HS-5 (cell line): ENCODE measurements at regions not wholly inside any gene's neighbourhood (a gene's known extent, or its start where the extent isn't known, plus 50 kb on each side); places are given as distances from the start of the nearest gene placed in this dataset.
"Not testable (repeated sequence)": the region's sequence is repeated elsewhere in the genome, so short reads cannot be mapped to it uniquely, and the experiment has no call there.

Experiments
- DNase-seq: peaks from one replicate; pipeline ENCODE4 v3.0.0-alpha.2; 2012; ENCODE audit warnings: low read depth

DNA sequence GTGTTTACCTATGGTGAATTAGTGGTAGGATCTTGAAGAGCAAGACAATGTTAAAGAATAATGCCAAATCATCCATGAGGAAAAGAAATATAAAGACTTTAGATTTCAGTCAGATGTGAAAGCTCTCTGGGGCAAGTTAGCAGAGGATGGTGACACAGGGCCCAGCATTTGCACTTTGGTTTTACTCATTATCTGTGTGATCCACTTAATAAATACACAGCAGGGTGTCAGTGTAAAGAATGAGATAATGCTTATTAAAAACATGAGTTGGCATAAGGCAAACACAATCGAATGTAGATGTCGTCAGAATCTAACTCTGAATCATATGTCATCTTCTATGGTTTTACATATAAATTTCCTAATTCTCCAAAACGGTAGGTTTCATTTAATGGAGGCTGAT lies 130.4 kb upstream of the PREP start:
- DNase-seq, result no peak

DNA sequence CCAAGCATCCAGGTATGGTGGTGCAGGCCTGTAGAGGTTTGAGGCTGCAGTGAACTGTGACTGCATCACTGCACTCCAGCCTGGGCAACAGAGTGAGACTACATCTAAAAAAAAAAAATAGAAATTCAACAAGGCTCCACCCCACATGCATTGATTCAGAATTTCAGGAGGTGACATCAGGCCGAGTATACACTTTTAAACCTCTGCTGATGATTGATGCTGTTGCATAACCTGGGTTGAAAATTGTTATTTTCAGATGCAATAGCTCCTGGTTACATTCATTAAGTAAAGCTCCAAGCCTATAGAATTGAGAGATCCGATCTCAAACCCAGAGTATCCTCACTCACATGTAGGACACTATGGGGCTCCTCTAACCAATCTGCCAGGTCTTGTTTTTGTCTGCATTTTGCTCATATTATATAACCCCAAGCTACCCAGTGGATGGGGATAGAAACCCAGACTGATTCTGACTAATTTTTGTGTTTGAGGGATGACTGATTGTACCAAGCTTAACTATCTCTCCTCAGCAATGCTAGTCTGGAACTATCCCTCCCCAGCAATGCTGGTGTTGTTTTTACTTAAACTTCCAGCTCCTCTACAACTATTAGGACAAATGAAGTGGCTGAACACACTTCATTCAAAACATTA lies 123.5 kb upstream of the PREP start:
- no peak for DNase-seq

DNA sequence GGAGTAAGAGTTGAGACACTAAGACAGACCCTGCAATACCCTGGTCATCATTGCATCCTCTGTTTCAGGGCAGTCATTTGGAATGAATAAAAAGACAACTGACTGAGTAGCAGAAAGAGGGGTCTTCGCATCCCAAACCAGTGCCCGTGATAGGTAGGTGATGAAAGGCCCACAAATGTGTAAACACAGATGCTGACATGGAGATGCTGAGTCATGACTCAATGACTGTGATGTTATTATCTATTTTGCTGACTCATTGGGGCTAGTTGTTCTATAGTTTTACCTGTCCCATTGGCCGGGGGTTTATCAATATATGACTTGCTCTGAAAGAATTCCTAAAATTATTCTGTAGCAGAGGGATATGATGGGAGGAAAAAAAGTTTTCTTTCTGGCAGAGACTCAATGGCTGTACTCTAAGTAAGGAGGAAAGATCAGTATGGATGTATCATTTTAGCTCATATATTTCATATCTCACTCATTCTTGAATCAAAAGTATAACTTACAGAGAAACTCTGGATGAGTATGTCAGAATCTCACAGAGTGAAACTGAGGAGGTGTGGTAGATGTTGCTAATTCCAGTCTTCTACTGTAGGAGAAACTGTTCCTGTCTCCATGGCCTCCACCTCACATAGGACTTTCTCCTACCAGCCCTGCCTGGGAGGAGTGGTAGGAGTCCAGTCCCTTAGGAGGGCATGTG lies 119.9 kb upstream of the PREP start:
- DNase-seq, result no peak

DNA sequence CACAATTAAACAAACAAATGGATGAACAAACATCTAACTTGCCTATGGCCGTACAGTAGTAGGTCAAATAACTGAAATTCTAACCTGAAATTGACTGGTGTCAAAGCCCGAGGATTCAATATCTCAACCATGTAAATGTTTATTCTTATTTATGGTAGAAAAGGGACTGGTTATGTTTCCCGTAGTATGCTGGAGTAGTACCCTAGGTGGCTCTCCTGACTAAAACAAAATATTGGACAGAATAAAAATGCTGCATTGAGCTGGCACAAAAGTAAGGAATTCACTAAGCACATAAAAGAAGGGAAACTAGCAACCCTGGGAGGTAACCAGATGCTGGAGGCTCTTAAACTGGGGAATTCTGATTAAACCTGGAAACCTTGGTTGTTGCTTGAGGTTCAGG lies 117.1 kb upstream of the PREP start:
- DNase-seq, result no peak

DNA sequence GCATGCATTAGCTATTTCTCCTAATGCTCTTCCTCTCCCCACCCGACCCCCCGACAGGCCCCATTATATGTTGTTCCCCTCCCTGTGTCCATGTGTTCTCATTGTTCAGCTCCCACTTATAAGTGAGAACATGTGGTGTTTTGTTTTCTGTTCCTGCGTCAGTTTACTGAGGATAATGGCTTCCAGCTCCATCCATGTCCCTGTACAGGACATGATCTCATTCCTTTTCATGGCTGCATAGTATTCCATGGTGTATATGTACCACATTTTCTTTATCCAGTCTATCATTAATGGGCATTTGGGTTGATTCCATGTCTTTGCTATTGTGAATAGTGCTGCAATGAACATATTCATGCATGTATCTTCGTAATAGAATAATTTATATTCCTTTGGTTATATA lies 116.1 kb upstream of the PREP start:
- DNase-seq, result not testable (repeated sequence)

DNA sequence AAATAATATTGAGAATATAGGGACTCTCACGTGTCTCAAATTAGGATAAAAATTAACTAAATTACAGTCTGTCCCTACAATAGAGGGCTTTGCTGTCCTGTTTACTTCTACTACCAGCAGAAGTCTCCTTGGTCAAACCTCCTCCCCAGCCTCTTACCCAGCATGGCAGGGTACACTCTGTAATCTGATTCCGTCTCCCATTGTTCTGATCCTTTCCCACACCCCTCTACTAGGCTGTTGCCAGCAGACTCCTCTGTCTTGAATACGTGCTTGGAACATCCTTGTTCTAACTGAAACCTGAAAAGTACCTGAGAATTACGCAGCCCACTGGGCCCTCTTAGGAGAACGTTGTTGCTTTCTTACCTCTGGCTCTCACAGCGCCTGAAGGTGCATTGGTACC lies 112.2 kb upstream of the PREP start:
- DNase-seq, result no peak

DNA sequence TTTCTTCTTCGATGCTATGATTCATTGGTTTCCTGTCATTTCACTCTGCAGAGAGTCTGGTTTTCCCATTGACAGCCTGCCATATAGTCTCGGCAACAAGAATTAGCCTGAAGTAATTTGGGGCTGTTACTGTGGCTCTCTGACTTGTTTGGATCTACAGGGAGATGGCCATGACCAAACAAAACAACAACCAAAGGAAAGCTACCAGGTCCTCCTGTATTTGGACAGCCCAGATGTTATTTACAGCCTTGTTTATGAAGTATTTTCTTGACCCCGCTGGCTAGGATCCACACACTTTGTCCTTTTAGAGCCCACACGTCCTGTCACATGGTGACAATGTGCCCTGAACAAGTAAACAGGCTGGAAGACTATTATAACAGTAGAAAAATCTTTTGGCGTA lies 111.4 kb upstream of the PREP start:
- no peak for DNase-seq

DNA sequence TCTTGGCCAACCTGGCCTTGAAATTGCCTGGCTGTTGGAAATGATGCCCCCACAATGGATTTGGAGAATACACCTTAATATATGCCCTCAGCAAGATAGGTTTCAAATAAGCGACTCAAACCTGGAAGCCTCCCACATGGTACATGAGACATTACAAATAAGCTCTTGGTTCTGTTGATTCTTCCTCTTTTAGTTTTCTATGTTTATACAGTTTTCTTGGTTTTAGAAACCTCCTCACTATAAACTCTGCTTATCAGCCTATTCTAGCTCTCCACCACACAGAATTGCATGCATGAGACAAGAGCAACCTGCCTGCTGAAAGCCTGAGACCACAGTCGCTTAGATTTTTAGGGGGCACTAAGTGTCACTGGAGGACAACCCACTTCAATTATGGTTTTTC lies 108.8 kb upstream of the PREP start:
- no peak for DNase-seq

DNA sequence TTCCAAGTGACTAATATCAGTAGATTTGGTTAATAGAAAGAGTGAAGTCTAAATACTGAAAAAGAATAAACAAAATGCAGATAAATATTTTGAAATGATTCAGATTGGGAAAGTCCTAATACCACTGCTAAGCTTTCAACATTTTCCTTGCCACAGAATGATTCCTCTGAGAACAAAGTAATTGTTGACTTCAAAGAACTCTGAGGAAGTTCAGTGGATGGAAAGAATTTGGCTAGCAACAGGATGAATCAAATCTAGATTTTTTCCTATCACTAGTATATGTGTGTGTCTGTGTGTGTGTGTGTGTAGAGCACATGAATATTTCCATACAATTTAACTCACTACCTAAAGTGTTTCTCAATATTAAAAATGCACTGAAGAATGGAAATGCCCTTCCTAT lies 107.9 kb upstream of the PREP start:
- DNase-seq, result no peak

DNA sequence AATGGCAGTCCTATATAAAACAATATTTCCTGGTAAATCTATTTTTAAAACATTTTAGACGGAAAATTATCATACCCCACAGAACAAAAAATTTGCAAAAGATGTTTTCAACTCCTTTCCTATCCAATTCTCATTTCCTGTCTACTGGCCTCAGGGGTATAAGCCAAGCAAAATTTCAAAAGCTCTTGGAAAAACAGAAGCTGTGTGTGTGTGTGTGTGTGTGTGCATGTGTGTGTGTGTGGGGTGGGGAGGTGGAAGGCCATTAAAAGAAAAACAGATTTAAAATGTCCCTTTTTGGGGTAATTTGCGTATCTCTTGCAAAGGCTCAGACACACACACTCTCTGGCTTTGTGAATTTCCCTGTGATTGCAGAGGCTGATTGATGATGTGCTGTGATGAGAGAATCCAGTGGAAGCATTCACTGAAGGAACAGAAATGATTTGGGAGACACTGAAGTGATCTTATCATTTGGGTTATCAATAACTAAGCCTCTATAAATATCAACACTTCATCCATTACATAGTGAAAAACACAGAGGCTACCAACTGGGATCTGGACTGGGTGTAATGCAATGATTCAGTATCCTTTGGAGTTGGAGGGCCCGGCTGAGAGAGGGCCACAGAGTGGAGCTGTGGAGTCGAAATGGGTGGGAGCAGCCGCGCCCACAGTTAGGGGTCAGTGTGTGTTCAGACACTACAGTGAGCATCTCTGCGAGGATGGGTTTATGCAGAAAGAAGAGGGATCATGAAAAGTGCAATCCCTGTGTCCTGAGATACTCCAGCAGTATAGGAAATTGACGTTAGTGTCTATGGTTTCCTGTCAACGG lies 106.8 kb upstream of the PREP start:
- DNase-seq, result no peak

DNA sequence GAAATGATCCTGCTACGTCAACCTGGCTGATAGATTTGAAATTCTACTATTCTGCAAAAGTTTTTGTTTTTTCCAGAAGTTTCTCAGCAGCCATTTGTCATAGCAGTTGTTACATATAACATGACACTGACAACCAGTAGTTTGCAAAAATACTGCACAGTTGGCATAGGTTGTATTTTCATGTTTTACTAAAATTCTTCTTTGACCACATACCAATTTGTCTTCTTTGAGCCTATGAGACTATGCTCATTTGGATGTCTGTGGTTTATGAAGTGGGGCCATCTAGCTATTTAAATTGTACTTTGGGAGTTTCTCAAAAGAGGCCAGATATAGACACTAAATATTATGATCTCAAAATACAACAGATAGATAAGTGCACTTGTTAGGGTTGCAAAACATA lies 104.9 kb upstream of the PREP start:
- DNase-seq, result no peak

DNA sequence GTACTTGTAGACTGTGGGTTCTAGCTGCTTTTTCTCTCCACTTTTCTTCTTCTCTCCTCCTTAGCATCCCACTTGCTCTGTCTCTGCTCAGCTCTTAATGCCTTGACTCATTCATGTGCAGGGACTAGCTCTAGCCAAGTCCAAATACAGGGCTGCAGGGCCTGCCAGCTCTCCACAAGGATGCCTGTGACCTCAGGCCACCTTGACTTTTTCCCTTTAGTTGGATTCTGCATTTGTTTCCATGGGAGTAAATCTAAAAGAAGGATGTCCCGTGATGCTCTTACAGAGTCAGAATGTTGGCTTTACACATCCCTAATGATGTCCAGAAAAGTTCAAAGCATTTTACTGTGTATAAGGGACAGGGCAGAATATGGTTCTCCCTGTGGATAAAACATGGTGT lies 101.8 kb upstream of the PREP start:
- no peak for DNase-seq

DNA sequence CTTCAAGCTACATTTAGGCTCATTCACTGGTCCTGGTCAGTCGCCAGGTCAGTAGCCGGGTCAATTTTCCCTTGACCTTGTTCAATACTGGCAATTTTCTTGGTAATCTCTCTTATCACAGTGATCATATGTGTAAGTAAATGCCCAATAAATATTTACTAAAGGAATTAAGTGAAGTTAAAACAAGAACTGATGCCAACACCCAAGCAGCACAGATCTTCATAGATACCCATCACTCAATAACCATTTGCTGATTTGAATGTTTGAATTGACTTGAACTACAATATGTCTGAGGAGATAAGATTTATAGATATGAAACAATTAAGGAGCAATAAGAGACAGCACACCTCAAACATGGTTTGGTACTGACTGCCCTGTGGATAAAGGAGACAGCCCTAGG lies 100.8 kb upstream of the PREP start:
- no peak for DNase-seq

DNA sequence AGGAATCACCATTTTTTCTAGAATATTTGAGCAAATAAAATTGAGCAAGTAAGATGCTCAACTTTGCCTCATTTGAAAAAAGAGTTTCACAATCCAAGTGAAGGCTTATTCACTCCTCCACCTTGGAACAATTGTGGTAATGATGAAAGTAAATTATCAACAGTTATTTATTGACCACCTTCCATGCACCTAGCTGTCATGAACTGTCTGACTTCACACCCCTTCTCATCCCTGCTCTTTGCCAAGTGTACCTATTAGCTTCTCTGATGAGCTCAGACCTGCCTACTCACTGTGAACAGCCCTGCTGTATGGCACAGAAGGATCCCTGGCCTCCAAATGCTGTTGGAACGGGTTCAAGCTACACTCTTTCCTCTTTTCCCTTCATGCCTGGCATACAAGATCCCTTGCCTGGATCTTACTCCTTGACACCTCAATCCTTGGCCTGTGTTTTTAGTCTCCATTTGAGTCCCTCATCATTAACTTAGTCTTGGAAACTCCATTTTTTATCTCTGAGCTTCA lies 99.0 kb upstream of the PREP start:
- DNase-seq, result no peak

DNA sequence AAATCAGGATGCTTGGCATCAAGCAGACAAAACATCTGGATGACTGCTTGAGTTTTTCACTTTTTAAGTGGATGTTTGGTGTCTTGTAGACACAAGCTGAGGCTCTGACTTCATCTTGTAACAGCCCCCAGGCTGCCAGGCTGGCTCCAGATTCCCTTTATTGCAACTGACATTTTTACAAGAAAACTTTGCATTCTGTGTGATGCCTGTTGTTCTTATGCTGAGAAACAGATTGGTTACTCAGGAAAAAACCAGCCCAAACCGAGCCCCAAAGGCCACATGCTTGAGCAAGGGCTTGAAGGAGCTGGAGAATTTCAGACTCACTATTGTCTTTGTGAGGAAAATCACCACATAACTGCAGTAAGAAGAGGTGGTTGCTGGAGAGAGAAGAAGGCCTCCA lies 98.4 kb upstream of the PREP start:
- DNase-seq, result no peak

DNA sequence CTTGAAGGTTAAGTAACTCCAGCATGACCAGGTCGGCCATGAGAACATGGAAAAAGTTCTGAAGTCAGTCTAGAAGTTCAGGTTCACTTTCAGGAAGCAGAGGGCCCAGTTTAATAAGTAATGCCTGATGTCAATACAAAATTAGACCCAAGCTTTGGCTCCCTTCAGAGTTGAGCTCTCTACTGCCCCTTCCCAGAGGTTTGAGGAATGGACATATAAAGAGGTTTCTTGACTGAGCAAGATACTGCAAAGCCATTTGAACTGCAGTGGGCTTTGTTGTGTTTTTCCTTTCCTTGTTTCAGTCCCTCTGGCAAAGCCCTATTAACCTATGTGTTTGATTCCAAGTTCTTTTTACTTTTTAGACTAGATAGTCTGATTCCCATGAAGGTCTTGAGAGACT lies 97.8 kb upstream of the PREP start:
- DNase-seq, result no peak

DNA sequence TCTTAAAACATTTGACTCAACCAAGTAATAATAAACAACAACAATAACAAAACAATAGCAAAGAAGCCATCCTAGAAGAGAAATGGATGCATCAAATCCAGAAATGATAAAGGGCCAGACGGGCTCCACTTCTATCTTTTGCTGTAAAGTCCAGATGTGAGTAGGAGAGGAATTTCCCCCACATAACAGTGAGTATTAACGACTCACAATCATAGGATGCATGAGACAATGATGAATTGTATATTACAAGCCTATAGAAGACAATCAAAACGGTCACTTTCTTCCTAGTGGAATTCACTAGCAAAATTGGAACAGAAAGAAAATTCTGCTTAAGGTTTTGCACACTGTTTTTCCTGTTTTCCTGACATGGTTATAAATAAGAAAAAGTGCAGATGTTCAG lies 97.0 kb upstream of the PREP start:
- no peak for DNase-seq

DNA sequence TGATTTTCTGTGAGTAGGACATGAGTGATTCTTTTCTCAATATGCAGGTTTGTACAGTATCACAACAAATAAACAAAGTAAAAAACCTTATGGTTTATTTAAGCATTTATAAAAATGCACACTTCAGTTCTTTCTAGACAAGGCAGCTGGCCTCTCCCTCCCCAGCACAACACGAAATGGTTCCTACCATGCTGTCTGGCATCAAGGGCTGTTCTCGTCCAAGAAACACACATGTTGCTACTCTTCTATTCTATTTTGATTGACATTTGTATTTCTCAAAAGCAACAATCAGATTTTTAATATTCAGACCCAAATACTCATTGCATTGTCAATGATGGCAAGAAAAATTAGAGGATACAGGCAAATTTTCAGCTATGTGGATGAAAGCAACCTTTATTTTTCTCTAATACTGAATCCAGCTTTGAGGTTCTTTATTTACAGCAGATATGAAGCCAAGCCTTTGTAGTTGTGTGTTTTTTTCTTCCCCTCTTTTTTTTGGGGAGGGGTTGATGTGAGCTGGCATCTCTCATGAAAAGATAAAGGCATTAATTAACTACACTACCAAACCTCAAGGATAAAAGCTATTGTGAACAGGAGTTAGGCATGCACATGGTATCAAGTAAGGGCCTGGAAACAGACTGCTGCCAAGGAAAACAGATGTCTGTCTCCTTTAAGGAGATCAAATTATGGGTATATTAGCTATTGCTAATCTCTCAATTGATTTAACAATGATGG lies 96.4 kb upstream of the PREP start:
- no peak for DNase-seq

DNA sequence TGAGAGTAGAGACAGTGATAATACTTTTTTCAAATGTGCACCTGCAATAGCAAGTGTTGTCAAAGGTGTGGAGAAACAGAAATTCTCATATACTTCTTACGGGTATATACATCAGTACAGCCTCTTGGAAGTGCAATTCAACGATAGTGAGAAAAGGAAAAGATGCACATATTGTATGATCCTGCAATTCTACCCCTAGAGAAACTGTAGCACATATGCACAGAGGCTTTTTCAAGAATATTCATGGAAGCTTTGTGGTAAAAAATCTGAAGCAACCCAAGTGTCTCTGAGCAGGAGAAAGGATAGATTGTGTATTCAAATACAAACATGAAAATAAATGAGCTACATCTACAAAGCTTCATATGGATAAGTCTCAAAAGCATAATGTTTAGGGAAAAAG lies 94.7 kb upstream of the PREP start:
- no peak for DNase-seq

DNA sequence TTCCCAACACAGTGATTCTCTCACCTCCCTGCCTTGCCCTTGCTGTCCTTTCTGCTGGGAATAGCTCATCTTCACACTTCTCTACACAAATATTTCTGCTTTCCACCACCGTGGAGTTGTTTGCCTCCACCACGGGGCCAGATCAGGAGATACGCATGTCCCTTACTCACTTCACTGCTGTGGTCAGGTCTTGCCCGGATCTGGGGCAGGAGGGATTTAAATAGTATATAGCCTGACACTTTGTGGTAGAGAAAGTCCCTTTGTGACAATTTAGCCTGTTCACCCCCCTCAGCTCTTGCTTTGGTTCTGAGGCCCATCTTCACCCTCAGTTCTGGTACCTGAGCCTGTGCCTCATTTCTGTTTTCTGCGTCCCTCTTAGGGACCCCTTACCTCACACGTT lies 92.6 kb upstream of the PREP start:
- DNase-seq, result no peak

DNA sequence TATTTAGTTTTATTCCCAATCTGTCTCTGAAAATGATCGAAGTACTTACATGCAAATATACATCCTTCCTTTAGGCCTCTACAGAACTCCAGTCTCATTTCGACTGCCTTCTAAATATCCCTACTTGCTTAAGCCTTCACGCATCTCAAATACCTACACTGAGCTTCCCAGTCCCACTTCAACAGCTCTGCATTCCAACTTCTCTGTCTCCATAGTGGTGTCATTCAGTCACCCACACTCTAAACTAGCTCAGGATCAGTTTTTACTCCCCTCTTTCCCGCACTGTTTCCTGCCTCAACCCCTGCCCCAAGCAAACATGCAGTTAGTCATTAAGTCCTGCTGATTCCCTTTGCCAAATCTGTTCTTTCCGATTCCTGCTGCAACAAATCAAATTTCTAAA lies 91.8 kb upstream of the PREP start:
- no peak for DNase-seq

DNA sequence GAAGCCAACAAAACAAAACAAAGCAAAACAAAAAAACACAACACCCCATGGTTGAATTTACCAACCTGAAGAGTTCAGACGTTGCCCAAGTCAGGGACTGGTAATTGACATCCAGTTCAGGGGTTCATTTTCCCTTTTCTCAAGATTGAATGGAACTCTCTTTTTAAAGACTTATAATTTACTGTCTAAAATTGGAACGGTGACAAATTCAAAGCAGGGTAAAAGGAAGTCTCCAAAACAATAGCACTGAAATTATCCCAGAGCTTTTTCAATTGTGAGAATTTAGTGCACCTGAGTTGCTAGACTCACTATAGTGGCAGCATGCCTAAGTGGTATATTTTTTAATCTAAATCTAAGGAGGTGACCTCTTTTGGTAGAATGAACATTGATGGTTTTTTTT lies 90.9 kb upstream of the PREP start:
- DNase-seq, result no peak
